ENCODE measurements at regions not wholly inside any gene's neighbourhood (a gene's known extent, or its start where the extent isn't known, plus 50 kb on each side); places are given as distances from the start of the nearest gene placed in this dataset.

DNA sequence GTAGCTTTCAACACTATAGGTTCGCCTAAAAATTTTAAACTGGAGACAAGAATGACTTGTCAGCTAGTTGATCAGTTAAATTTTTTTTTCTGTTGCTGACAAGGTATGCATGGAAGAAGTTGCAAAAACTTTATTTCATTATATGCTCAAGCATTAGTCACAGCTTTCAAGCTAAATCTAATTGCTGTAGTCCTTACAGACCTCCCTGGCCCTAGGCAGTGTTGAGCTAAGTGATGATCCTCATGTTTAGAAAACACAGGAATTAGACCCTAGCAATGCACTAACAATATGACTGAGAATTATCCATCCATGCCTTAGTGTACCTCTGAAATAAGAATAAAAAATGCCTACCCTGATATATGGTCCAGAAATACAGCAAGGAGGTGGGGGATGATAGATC is 253.4 kb downstream of the SP3 start:
- no peaks in the 10 kb centered on the region for H3K27me3 ChIP-seq (ENCODE audit: insufficient read depth, poor library complexity, severe bottlenecking)
- DNase-seq (ENCODE audit: low read depth in 1 of 2, low spot score in 1 of 2), result no peak

DNA sequence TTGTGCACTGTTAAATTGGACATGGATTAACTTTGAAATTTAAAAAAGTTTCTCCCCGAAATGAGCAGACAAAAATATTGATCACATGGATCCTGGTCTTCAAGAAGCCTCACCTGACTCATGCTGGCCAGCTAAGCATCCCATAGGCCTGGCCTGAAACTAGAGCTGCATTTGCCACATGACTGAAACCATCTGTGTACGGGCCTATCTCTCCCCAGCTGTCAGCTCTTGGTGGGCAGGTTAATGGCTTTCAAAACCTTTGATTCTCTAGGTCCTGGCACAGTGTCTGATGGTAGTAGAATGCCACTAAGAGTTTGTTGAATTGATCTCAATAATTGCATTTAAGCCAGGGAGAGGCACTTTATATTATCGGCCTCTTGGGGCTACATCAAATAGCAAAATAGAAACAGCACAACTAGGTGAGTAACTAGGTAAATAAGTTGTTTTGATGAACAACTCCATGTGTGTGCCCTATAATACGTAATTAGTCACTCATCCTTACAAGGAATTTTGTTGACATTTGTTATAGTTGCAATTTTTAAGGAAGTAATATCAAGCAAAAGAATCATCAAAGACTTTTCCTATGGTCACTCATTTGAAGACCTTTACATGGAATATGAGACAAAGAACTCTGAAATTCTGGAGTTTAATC is 251.1 kb downstream of the SP3 start:
- Histone ChIP-seq H3K27me3 (ENCODE audit: insufficient read depth, poor library complexity, severe bottlenecking) (peaks cover 5% of the 10 kb centered on the region), H3K4me3 (replicated peaks; ENCODE audit: insufficient read depth, low read length) (no peak overlapping the region), H3K27ac (replicated peaks) (no peak overlapping the region)
- DNase-seq (ENCODE audit: low read depth in 1 of 2, low spot score in 1 of 2), result no peak
- TF ChIP-seq, protein P1, sequence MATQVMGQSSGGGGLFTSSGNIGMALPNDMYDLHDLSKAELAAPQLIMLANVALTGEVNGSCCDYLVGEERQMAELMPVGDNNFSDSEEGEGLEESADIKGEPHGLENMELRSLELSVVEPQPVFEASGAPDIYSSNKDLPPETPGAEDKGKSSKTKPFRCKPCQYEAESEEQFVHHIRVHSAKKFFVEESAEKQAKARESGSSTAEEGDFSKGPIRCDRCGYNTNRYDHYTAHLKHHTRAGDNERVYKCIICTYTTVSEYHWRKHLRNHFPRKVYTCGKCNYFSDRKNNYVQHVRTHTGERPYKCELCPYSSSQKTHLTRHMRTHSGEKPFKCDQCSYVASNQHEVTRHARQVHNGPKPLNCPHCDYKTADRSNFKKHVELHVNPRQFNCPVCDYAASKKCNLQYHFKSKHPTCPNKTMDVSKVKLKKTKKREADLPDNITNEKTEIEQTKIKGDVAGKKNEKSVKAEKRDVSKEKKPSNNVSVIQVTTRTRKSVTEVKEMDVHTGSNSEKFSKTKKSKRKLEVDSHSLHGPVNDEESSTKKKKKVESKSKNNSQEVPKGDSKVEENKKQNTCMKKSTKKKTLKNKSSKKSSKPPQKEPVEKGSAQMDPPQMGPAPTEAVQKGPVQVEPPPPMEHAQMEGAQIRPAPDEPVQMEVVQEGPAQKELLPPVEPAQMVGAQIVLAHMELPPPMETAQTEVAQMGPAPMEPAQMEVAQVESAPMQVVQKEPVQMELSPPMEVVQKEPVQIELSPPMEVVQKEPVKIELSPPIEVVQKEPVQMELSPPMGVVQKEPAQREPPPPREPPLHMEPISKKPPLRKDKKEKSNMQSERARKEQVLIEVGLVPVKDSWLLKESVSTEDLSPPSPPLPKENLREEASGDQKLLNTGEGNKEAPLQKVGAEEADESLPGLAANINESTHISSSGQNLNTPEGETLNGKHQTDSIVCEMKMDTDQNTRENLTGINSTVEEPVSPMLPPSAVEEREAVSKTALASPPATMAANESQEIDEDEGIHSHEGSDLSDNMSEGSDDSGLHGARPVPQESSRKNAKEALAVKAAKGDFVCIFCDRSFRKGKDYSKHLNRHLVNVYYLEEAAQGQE (IDR thresholded peaks at IDR 0.05; ENCODE audit: insufficient replicate concordance, low read depth), result no peak
- TF ChIP-seq GABPA (IDR thresholded peaks at IDR 0.05; ENCODE audit: low read depth) (no peak), POLR2AphosphoS5 (IDR thresholded peaks at IDR 0.05; ENCODE audit: low read depth) (no peak), SPI1 (IDR thresholded peaks at IDR 0.05; ENCODE audit: borderline replicate concordance, low read depth) (no peak)
- TF ChIP-seq, protein P2, sequence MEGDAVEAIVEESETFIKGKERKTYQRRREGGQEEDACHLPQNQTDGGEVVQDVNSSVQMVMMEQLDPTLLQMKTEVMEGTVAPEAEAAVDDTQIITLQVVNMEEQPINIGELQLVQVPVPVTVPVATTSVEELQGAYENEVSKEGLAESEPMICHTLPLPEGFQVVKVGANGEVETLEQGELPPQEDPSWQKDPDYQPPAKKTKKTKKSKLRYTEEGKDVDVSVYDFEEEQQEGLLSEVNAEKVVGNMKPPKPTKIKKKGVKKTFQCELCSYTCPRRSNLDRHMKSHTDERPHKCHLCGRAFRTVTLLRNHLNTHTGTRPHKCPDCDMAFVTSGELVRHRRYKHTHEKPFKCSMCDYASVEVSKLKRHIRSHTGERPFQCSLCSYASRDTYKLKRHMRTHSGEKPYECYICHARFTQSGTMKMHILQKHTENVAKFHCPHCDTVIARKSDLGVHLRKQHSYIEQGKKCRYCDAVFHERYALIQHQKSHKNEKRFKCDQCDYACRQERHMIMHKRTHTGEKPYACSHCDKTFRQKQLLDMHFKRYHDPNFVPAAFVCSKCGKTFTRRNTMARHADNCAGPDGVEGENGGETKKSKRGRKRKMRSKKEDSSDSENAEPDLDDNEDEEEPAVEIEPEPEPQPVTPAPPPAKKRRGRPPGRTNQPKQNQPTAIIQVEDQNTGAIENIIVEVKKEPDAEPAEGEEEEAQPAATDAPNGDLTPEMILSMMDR (IDR thresholded peaks at IDR 0.05; ENCODE audit: insufficient read depth, low read length), result no peak

More for the DNA sequence above, 253.4 kb downstream of the SP3 start:
- Histone ChIP-seq H3K27ac (replicated peaks) (no peak overlapping the region), H3K4me3 (replicated peaks; ENCODE audit: insufficient read depth, low read length) (no peak overlapping the region)
- TF ChIP-seq SPI1 (IDR thresholded peaks at IDR 0.05; ENCODE audit: borderline replicate concordance, low read depth), result no peak
- TF ChIP-seq, protein P2 (IDR thresholded peaks at IDR 0.05; ENCODE audit: insufficient read depth, low read length), result no peak
- no peak for TF ChIP-seq GABPA (IDR thresholded peaks at IDR 0.05; ENCODE audit: low read depth)
- no peak for TF ChIP-seq POLR2AphosphoS5 (IDR thresholded peaks at IDR 0.05; ENCODE audit: low read depth)
- TF ChIP-seq, protein P1 (IDR thresholded peaks at IDR 0.05; ENCODE audit: insufficient replicate concordance, low read depth), result no peak

DNA sequence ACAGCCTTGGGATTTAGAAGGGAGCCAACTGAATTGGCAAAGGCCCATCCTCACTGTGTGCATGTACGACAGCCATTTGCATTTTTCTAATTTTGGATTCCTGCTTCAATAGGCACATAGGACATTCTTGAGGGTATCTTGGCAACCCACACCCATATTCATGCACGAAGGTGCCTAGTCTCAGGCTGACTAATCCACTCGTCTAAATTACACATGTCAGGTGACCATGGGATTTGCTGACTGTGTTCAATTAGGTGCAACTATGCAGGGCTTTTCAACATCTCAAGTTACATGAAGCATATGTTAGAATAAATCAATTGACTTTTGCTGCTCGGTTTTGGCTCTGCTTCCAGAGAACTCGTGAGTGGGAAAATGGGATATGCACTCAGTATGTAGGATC is 249.7 kb downstream of the SP3 start:
- H3K27ac ChIP-seq (replicated peaks), result no peak overlapping the region
- no peak for DNase-seq (ENCODE audit: low read depth in 1 of 2, low spot score in 1 of 2)
- H3K27me3 ChIP-seq (ENCODE audit: insufficient read depth, poor library complexity, severe bottlenecking), result peaks cover 5% of the 10 kb centered on the region
- TF ChIP-seq SPI1 (IDR thresholded peaks at IDR 0.05; ENCODE audit: borderline replicate concordance, low read depth) (no peak), GABPA (IDR thresholded peaks at IDR 0.05; ENCODE audit: low read depth) (no peak), POLR2AphosphoS5 (IDR thresholded peaks at IDR 0.05; ENCODE audit: low read depth) (no peak)
- TF ChIP-seq, protein P2 (IDR thresholded peaks at IDR 0.05; ENCODE audit: insufficient read depth, low read length), result no peak
- TF ChIP-seq, protein P1 (IDR thresholded peaks at IDR 0.05; ENCODE audit: insufficient replicate concordance, low read depth), result no peak
- H3K4me3 ChIP-seq (replicated peaks; ENCODE audit: insufficient read depth, low read length), result no peak overlapping the region
